Liver (tissue), 8 donors: ENCODE measurements at regions not wholly inside any gene's neighbourhood (a gene's known extent, or its start where the extent isn't known, plus 50 kb on each side); places are given as distances from the start of the nearest gene placed in this dataset.

Experiments used
- DNase-seq: peaks from one replicate; pipeline ENCODE4 v3.0.0-alpha.2; 2017; ENCODE audit warnings: low spot score
- H3K27ac ChIP-seq, 2 donors: one replicate each; pipeline ENCODE4 v1.7.0; 2013; ENCODE audit warnings: inconsistent platforms in 2 of 2, low read length in 2 of 2, control low read depth in 1 of 2, low read depth in 1 of 2, mild to moderate bottlenecking in 1 of 2
- H3K27me3 ChIP-seq, 4 donors: one replicate each; pipeline versions ENCODE4 v1.6.1 to v1.7.0; 2013; ENCODE audit warnings: low read length in 3 of 4, inconsistent platforms in 1 of 4, mild to moderate bottlenecking in 1 of 4, moderate library complexity in 1 of 4; ENCODE audit not compliant: control insufficient read depth in 4 of 4, insufficient read depth in 4 of 4
- H3K36me3 ChIP-seq, 4 donors: one replicate each; pipeline versions ENCODE4 v1.6.1 to v1.7.0; 2013; ENCODE audit warnings: low read length in 3 of 4, mild to moderate bottlenecking in 3 of 4, low read depth in 1 of 4, moderate library complexity in 1 of 4; ENCODE audit not compliant: control insufficient read depth in 4 of 4, insufficient read depth in 3 of 4
- H3K4me1 ChIP-seq, 4 donors: one replicate each; pipeline versions ENCODE4 v1.6.1 to v1.7.0; 2013; ENCODE audit warnings: low read length in 3 of 4, mild to moderate bottlenecking in 3 of 4, moderate library complexity in 1 of 4; ENCODE audit not compliant: control insufficient read depth in 4 of 4, insufficient read depth in 4 of 4
- H3K4me3 ChIP-seq, 3 donors: one replicate each; pipeline versions ENCODE4 v1.6.1 to v1.7.0; 2013; ENCODE audit warnings: low read length in 3 of 3, control low read depth in 1 of 3, low read depth in 1 of 3, mild to moderate bottlenecking in 1 of 3
- H3K9ac ChIP-seq, 2 donors: one replicate each; pipeline ENCODE4 v1.7.0; 2013; ENCODE audit warnings: low read length in 2 of 2, mild to moderate bottlenecking in 2 of 2, moderate library complexity in 2 of 2, control low read depth in 1 of 2, low read depth in 1 of 2
- H3K9me3 ChIP-seq, 4 donors: one replicate each; pipeline versions ENCODE4 v1.6.1 to v1.7.0; 2013; ENCODE audit warnings: low read length in 3 of 4; ENCODE audit not compliant: control insufficient read depth in 4 of 4
- EGR1 ChIP-seq, 2 donors: IDR thresholded peaks; 2 replicates each; pipeline ENCODE4 v1.6.1; 2016 to 2018; ENCODE audit warnings: antibody characterized with exemption in 2 of 2, low read depth in 2 of 2
- FOXA1 ChIP-seq: IDR thresholded peaks from 2 replicates; pipeline ENCODE4 v1.6.1; 2016; ENCODE audit warnings: antibody characterized with exemption
- FOXA2 ChIP-seq: IDR thresholded peaks from 2 replicates; pipeline ENCODE4 v1.6.1; 2016; ENCODE audit warnings: antibody characterized with exemption
- HNF4A ChIP-seq, 2 donors: conservative IDR thresholded peaks; 2 replicates each; pipeline ENCODE4 v1.6.1; 2016; ENCODE audit warnings: antibody characterized with exemption in 2 of 2, mild to moderate bottlenecking in 2 of 2
- HNF4G ChIP-seq: IDR thresholded peaks from 2 replicates; pipeline ENCODE4 v1.6.1; 2016; ENCODE audit warnings: antibody characterized with exemption
- JUND ChIP-seq, 2 donors: IDR thresholded peaks; 2 replicates each; pipeline ENCODE4 v1.6.1; 2016; ENCODE audit warnings: antibody characterized with exemption in 2 of 2
- NR2F2 ChIP-seq: IDR thresholded peaks from 2 replicates; pipeline ENCODE4 v1.6.1; 2016; ENCODE audit warnings: antibody characterized with exemption
- TAF1 ChIP-seq: conservative IDR thresholded peaks from 2 replicates; pipeline ENCODE4 v1.6.1; 2016; ENCODE audit warnings: antibody characterized with exemption, mild to moderate bottlenecking
- YY1 ChIP-seq: IDR thresholded peaks from 2 replicates; pipeline ENCODE4 v1.6.1; 2016; ENCODE audit warnings: antibody characterized with exemption, mild to moderate bottlenecking
- WGBS: extraction: QIAGEN DNeasy Blood & Tissue Kit; methylation state at CpG from one replicate; pipeline ENCODE4 v1.1.7; 2013; 5-methylcytosine and 5-hydroxymethylcytosine counted together
- TF ChIP-seq, protein P1 (sequence below): IDR thresholded peaks from 2 replicates; pipeline ENCODE4 v1.6.1; 2016; ENCODE audit warnings: antibody characterized with exemption
- TF ChIP-seq, protein P2 (sequence below): IDR thresholded peaks from 2 replicates; pipeline ENCODE4 v1.6.1; 2016; ENCODE audit warnings: antibody characterized with exemption
- TF ChIP-seq, protein P3 (sequence below): IDR thresholded peaks from 2 replicates; pipeline ENCODE4 v1.6.1; 2016; ENCODE audit warnings: antibody characterized with exemption, mild to moderate bottlenecking
- TF ChIP-seq, protein P4 (sequence below): IDR thresholded peaks from 2 replicates; pipeline ENCODE4 v1.6.1; 2016; ENCODE audit warnings: antibody characterized with exemption
- TF ChIP-seq, protein P5 (sequence below): fragments of 150-350 bp; IDR thresholded peaks from 2 replicates; pipeline ENCODE4 v1.5.1; 2017; ENCODE audit warnings: improper control_type of control experiment, low read depth, low read length; ENCODE audit not compliant: missing input control
- donor health status: healthy.
- donor health status: healthy.
- donor health status: healthy.
- donor health status: healthy.
- donor health status: healthy.

DNA sequence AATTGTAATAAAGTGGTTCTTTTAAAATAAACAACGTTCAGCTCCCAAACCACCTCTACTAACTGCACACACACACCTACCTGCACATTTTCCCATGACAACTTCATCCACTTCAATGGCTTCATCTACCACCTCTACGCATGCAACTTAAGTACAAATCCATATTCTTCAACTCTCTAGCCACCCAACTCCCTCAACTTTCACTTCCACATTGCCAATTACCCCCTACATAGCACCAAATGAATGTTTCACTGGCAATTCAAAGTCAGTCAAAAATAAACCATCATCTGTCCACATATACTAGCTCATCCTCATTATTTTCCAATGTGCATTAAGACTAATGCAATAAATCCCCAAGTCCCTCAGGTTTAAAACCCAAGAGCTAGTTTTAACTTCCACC is 50.7 kb upstream of the ARHGAP32 start:
- Histone ChIP-seq H3K36me3 (no peaks in the 10 kb centered on the region), H3K27ac (no peak overlapping the region), H3K4me3 (no peak overlapping the region), H3K9ac (no peak overlapping the region), H3K4me1 (no peaks in the 10 kb centered on the region), H3K27me3 (no peaks in the 10 kb centered on the region), H3K9me3 (no peaks in the 10 kb centered on the region)
- no peak for DNase-seq
- TF ChIP-seq, protein P1, sequence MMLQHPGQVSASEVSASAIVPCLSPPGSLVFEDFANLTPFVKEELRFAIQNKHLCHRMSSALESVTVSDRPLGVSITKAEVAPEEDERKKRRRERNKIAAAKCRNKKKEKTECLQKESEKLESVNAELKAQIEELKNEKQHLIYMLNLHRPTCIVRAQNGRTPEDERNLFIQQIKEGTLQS: no peak
- TF ChIP-seq, protein P2, sequence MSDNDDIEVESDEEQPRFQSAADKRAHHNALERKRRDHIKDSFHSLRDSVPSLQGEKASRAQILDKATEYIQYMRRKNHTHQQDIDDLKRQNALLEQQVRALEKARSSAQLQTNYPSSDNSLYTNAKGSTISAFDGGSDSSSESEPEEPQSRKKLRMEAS: no peak
- TF ChIP-seq, protein P3, sequence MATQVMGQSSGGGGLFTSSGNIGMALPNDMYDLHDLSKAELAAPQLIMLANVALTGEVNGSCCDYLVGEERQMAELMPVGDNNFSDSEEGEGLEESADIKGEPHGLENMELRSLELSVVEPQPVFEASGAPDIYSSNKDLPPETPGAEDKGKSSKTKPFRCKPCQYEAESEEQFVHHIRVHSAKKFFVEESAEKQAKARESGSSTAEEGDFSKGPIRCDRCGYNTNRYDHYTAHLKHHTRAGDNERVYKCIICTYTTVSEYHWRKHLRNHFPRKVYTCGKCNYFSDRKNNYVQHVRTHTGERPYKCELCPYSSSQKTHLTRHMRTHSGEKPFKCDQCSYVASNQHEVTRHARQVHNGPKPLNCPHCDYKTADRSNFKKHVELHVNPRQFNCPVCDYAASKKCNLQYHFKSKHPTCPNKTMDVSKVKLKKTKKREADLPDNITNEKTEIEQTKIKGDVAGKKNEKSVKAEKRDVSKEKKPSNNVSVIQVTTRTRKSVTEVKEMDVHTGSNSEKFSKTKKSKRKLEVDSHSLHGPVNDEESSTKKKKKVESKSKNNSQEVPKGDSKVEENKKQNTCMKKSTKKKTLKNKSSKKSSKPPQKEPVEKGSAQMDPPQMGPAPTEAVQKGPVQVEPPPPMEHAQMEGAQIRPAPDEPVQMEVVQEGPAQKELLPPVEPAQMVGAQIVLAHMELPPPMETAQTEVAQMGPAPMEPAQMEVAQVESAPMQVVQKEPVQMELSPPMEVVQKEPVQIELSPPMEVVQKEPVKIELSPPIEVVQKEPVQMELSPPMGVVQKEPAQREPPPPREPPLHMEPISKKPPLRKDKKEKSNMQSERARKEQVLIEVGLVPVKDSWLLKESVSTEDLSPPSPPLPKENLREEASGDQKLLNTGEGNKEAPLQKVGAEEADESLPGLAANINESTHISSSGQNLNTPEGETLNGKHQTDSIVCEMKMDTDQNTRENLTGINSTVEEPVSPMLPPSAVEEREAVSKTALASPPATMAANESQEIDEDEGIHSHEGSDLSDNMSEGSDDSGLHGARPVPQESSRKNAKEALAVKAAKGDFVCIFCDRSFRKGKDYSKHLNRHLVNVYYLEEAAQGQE: no peak
- no peak for TF ChIP-seq NR2F2
- no peak for TF ChIP-seq HNF4A (conservative IDR thresholded peaks at IDR 0.05)
- TF ChIP-seq YY1: no peak
- no peak for TF ChIP-seq TAF1
- TF ChIP-seq JUND (IDR thresholded peaks at IDR 0.05): no peak
- TF ChIP-seq FOXA2: no peak
- TF ChIP-seq EGR1 (IDR thresholded peaks at IDR 0.05; ENCODE audit: low read depth in 2 of 2): no peak
- no peak for TF ChIP-seq FOXA1
- TF ChIP-seq, protein P4, sequence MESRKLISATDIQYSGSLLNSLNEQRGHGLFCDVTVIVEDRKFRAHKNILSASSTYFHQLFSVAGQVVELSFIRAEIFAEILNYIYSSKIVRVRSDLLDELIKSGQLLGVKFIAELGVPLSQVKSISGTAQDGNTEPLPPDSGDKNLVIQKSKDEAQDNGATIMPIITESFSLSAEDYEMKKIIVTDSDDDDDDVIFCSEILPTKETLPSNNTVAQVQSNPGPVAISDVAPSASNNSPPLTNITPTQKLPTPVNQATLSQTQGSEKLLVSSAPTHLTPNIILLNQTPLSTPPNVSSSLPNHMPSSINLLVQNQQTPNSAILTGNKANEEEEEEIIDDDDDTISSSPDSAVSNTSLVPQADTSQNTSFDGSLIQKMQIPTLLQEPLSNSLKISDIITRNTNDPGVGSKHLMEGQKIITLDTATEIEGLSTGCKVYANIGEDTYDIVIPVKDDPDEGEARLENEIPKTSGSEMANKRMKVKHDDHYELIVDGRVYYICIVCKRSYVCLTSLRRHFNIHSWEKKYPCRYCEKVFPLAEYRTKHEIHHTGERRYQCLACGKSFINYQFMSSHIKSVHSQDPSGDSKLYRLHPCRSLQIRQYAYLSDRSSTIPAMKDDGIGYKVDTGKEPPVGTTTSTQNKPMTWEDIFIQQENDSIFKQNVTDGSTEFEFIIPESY: no peak
- TF ChIP-seq, protein P5, sequence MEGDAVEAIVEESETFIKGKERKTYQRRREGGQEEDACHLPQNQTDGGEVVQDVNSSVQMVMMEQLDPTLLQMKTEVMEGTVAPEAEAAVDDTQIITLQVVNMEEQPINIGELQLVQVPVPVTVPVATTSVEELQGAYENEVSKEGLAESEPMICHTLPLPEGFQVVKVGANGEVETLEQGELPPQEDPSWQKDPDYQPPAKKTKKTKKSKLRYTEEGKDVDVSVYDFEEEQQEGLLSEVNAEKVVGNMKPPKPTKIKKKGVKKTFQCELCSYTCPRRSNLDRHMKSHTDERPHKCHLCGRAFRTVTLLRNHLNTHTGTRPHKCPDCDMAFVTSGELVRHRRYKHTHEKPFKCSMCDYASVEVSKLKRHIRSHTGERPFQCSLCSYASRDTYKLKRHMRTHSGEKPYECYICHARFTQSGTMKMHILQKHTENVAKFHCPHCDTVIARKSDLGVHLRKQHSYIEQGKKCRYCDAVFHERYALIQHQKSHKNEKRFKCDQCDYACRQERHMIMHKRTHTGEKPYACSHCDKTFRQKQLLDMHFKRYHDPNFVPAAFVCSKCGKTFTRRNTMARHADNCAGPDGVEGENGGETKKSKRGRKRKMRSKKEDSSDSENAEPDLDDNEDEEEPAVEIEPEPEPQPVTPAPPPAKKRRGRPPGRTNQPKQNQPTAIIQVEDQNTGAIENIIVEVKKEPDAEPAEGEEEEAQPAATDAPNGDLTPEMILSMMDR: no peak
- TF ChIP-seq HNF4G: no peak
- WGBS: 92% methylated on average over 2 of the region's 2 CpGs
